ENCODE measurements at regions not wholly inside any gene's neighbourhood (a gene's known extent, or its start where the extent isn't known, plus 50 kb on each side); places are given as distances from the start of the nearest gene placed in this dataset.

DNA sequence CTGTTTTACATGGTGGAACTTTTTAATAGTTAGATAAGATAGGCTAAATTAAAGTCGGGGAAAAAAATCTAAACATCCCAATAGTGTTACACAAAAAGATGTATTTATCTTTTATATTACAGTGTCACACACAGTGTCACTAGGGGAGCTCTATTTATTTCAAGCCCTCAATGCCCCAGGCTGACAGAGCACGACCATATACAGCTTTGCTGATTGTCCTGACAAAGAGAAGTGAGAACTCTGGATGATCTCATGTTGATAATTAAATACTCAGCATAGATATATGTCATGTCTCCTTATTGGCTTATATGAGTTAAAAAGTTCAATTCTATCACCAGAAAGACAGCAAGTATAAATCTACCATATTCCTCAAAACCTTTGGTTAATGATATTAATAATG, 594.3 kb downstream of the LRFN5 start (continued):
- TF ChIP-seq, protein P1, sequence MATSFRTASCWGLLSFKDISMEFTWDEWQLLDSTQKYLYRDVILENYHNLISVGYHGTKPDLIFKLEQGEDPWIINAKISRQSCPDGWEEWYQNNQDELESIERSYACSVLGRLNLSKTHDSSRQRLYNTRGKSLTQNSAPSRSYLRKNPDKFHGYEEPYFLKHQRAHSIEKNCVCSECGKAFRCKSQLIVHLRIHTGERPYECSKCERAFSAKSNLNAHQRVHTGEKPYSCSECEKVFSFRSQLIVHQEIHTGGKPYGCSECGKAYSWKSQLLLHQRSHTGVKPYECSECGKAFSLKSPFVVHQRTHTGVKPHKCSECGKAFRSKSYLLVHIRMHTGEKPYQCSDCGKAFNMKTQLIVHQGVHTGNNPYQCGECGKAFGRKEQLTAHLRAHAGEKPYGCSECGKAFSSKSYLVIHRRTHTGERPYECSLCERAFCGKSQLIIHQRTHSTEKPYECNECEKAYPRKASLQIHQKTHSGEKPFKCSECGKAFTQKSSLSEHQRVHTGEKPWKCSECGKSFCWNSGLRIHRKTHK (tag by site-specific recombination; IDR thresholded peaks at IDR 0.05) = no peak
- no peak for TF ChIP-seq ZNF560 (tag by site-specific recombination; IDR thresholded peaks at IDR 0.05; ENCODE audit: borderline replicate concordance)
- TF ChIP-seq ZNF530 (tag by site-specific recombination; IDR thresholded peaks at IDR 0.05; ENCODE audit: low read depth) = no peak
- TF ChIP-seq, protein P2, sequence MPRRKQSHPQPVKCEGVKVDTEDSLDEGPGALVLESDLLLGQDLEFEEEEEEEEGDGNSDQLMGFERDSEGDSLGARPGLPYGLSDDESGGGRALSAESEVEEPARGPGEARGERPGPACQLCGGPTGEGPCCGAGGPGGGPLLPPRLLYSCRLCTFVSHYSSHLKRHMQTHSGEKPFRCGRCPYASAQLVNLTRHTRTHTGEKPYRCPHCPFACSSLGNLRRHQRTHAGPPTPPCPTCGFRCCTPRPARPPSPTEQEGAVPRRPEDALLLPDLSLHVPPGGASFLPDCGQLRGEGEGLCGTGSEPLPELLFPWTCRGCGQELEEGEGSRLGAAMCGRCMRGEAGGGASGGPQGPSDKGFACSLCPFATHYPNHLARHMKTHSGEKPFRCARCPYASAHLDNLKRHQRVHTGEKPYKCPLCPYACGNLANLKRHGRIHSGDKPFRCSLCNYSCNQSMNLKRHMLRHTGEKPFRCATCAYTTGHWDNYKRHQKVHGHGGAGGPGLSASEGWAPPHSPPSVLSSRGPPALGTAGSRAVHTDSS (tag by site-specific recombination; IDR thresholded peaks at IDR 0.05) = no peak
- no peak for TF ChIP-seq ZNF48 (tag by site-specific recombination; IDR thresholded peaks at IDR 0.05)
- TF ChIP-seq REST (tag by site-specific recombination; IDR thresholded peaks at IDR 0.05) = no peak
- no peak for TF ChIP-seq ZNF629 (tag by site-specific recombination; IDR thresholded peaks at IDR 0.05)
- no peak for TF ChIP-seq ZNF157 (tag by site-specific recombination; IDR thresholded peaks at IDR 0.05)
- no peak for TF ChIP-seq ZNF76 (tag by site-specific recombination; IDR thresholded peaks at IDR 0.05; ENCODE audit: borderline replicate concordance, low read depth)
- TF ChIP-seq ZNF510 (tag by site-specific recombination; IDR thresholded peaks at IDR 0.05; ENCODE audit: insufficient replicate concordance) = no peak
- no peak for TF ChIP-seq ZNF280C (tag by site-specific recombination; IDR thresholded peaks at IDR 0.05)
- TF ChIP-seq ZXDB (tag by site-specific recombination; IDR thresholded peaks at IDR 0.05) = no peak

DNA sequence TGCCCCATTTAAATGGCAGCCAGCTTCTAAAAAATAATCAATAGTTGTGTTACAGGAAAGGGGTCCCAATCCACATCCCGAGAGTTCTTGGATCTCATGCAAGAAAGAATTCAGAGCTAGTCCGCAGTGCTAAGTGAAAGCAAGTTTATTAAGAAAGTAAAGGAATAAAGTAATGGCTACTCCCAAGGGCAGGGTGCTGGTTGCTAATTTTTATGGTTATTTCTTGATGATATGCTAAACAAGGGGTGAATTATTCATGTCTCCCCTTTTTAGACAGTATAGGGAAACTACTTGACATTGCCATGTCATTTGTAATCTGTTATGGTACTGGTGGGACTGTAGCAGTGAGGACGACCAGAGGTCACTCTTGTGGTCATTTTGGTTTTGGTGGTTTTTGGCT, 591.3 kb downstream of the LRFN5 start:
- H3K27ac ChIP-seq (ENCODE audit: extremely low read depth, low read depth, low read length) = no peak overlapping the region
- no peaks in the 10 kb centered on the region for H3K36me3 ChIP-seq (ENCODE audit: control insufficient read depth in 2 of 2, insufficient read depth in 1 of 2, low read length in 2 of 2)
- CTCF ChIA-PET = no interaction called here
- H3K4me3 ChIP-seq (ENCODE audit: low read depth, low read length) = no peak overlapping the region
- no peaks in the 10 kb centered on the region for H3K4me1 ChIP-seq (ENCODE audit: control insufficient read depth, insufficient read depth, low read length)
- POLR2A ChIA-PET = no interaction called here
- H3K9me3 ChIP-seq (ENCODE audit: control insufficient read depth, insufficient read depth, low read depth, low read length) = no peaks in the 10 kb centered on the region
- TF ChIP-seq ZNF670 (tag by site-specific recombination; IDR thresholded peaks at IDR 0.05; ENCODE audit: low read depth) = no peak
- no peak for TF ChIP-seq ZNF311 (tag by site-specific recombination; IDR thresholded peaks at IDR 0.05; ENCODE audit: borderline replicate concordance)
- TF ChIP-seq ZNF654 (tag by site-specific recombination; IDR thresholded peaks at IDR 0.05; ENCODE audit: low read depth) = no peak
- no peak for TF ChIP-seq ZNF433 (tag by site-specific recombination; IDR thresholded peaks at IDR 0.05; ENCODE audit: low read depth)
- no peak for TF ChIP-seq ZNF366 (tag by site-specific recombination; conservative IDR thresholded peaks at IDR 0.05)
- no peak for TF ChIP-seq PRDM1 (tag by site-specific recombination; IDR thresholded peaks at IDR 0.05)
- TF ChIP-seq, protein P3, sequence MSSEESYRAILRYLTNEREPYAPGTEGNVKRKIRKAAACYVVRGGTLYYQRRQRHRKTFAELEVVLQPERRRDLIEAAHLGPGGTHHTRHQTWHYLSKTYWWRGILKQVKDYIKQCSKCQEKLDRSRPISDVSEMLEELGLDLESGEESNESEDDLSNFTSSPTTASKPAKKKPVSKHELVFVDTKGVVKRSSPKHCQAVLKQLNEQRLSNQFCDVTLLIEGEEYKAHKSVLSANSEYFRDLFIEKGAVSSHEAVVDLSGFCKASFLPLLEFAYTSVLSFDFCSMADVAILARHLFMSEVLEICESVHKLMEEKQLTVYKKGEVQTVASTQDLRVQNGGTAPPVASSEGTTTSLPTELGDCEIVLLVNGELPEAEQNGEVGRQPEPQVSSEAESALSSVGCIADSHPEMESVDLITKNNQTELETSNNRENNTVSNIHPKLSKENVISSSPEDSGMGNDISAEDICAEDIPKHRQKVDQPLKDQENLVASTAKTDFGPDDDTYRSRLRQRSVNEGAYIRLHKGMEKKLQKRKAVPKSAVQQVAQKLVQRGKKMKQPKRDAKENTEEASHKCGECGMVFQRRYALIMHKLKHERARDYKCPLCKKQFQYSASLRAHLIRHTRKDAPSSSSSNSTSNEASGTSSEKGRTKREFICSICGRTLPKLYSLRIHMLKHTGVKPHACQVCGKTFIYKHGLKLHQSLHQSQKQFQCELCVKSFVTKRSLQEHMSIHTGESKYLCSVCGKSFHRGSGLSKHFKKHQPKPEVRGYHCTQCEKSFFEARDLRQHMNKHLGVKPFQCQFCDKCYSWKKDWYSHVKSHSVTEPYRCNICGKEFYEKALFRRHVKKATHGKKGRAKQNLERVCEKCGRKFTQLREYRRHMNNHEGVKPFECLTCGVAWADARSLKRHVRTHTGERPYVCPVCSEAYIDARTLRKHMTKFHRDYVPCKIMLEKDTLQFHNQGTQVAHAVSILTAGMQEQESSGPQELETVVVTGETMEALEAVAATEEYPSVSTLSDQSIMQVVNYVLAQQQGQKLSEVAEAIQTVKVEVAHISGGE (tag by site-specific recombination; conservative IDR thresholded peaks at IDR 0.05; ENCODE audit: low read depth) = no peak
- TF ChIP-seq, protein P4, sequence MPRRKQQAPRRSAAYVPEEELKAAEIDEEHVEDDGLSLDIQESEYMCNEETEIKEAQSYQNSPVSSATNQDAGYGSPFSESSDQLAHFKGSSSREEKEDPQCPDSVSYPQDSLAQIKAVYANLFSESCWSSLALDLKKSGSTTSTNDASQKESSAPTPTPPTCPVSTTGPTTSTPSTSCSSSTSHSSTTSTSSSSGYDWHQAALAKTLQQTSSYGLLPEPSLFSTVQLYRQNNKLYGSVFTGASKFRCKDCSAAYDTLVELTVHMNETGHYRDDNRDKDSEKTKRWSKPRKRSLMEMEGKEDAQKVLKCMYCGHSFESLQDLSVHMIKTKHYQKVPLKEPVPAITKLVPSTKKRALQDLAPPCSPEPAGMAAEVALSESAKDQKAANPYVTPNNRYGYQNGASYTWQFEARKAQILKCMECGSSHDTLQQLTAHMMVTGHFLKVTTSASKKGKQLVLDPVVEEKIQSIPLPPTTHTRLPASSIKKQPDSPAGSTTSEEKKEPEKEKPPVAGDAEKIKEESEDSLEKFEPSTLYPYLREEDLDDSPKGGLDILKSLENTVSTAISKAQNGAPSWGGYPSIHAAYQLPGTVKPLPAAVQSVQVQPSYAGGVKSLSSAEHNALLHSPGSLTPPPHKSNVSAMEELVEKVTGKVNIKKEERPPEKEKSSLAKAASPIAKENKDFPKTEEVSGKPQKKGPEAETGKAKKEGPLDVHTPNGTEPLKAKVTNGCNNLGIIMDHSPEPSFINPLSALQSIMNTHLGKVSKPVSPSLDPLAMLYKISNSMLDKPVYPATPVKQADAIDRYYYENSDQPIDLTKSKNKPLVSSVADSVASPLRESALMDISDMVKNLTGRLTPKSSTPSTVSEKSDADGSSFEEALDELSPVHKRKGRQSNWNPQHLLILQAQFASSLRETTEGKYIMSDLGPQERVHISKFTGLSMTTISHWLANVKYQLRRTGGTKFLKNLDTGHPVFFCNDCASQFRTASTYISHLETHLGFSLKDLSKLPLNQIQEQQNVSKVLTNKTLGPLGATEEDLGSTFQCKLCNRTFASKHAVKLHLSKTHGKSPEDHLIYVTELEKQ (tag by site-specific recombination; IDR thresholded peaks at IDR 0.05; ENCODE audit: borderline replicate concordance) = no peak
- no peak for TF ChIP-seq SCRT2 (tag by site-specific recombination; IDR thresholded peaks at IDR 0.05)
- TF ChIP-seq GLIS1 (tag by site-specific recombination; IDR thresholded peaks at IDR 0.05) = no peak

All from HEK293 (cell line).